Spleen (tissue), 7 donors: ENCODE measurements at regions not wholly inside any gene's neighbourhood (a gene's known extent, or its start where the extent isn't known, plus 50 kb on each side); places are given as distances from the start of the nearest gene placed in this dataset.

Experiments
- CTCF ChIP-seq, 11 experiments: fragments of 200-600 bp in 7 of 11; fragments of 450-650 bp in 4 of 11; sonication (generic) in 4 of 11; IDR thresholded peaks in 8 of 11; conservative IDR thresholded peaks in 3 of 11; 1 replicate in 7 of 11; 2 replicates in 4 of 11; pipeline versions ENCODE4 v1.4.0 to v1.8.0; 2016 to 2021; ENCODE audit warnings: antibody characterized with exemption in 11 of 11, inconsistent platforms in 4 of 11, mild to moderate bottlenecking in 1 of 11
- POLR2A ChIP-seq, 3 donors: fragments of 450-650 bp; IDR thresholded peaks; one replicate each; pipeline ENCODE4 v1.5.1; 2017; ENCODE audit warnings: antibody characterized with exemption in 3 of 3, mild to moderate bottlenecking in 1 of 3
- donor health status: DM: no; HTN: no; CAD: no; lungs with moderate emphysema.
- donor health status: DM: no; HTN: no; CAD: no.
- donor health status: DM: no; HTN: no; CAD: no.

GRCh38 chr10:26372513-26373354, 65.4 kb upstream of the APBB1IP start:
- TF ChIP-seq CTCF (IDR thresholded peaks at IDR 0.05 in 8 of 11, conservative IDR thresholded peaks at IDR 0.05 in 3 of 11) (no peak), POLR2A (IDR thresholded peaks at IDR 0.05) (no peak)
